Common myeloid progenitor, CD34-positive (primary cell): ENCODE measurements at regions not wholly inside any gene's neighbourhood (a gene's known extent, or its start where the extent isn't known, plus 50 kb on each side); places are given as distances from the start of the nearest gene placed in this dataset.

Experiments used
- CTCF ChIA-PET: fragments of 350-600 bp; sonication (Branson Sonifier 250); formaldehyde crosslinking; loops from one replicate; lab custom pipeline; 2021; ENCODE audit warnings: antibody characterized with exemption; lab: Charles Lee
- POLR2A ChIA-PET: fragments of 350-600 bp; sonication (Branson Sonifier 250); formaldehyde crosslinking; loops from one replicate; lab custom pipeline; 2021; ENCODE audit warnings: antibody characterized with exemption; lab: Charles Lee
- DNase-seq, 3 donors: peaks; one replicate each; pipeline versions ENCODE4 v3.0.0 to v3.0.0-alpha.2; 2013
- H3K27ac ChIP-seq, 2 experiments: 1 replicate in 1 of 2; 2 replicates in 1 of 2; pipeline ENCODE4 v1.7.0; 2013; ENCODE audit warnings: inconsistent platforms in 2 of 2, low read length in 2 of 2, mild to moderate bottlenecking in 2 of 2, low read depth in 1 of 2, moderate library complexity in 1 of 2; ENCODE audit not compliant: severe bottlenecking in 2 of 2, insufficient read depth in 1 of 2, poor library complexity in 1 of 2
- H3K27me3 ChIP-seq, 5 experiments: replicated peaks in 2 of 5; 1 replicate in 3 of 5; 2 replicates in 2 of 5; pipeline versions ENCODE4 v1.6.1 to v1.7.0; 2013; ENCODE audit warnings: low read length in 4 of 5, mild to moderate bottlenecking in 2 of 5, moderate library complexity in 2 of 5, inconsistent platforms in 1 of 5; ENCODE audit not compliant: insufficient read depth in 5 of 5, control insufficient read depth in 4 of 5
- H3K36me3 ChIP-seq, 4 experiments: 1 replicate in 2 of 4; 2 replicates in 2 of 4; pipeline versions ENCODE4 v1.6.1 to v1.7.0; 2013; ENCODE audit warnings: low read length in 3 of 4, control low read depth in 1 of 4, mild to moderate bottlenecking in 1 of 4; ENCODE audit not compliant: control insufficient read depth in 4 of 4, insufficient read depth in 4 of 4
- H3K4me1 ChIP-seq, 4 experiments: 1 replicate in 3 of 4; 2 replicates in 1 of 4; pipeline versions ENCODE4 v1.6.1 to v1.7.1; 2013; ENCODE audit warnings: low read length in 3 of 4, mild to moderate bottlenecking in 3 of 4, control low read depth in 1 of 4, inconsistent platforms in 1 of 4, moderate library complexity in 1 of 4; ENCODE audit not compliant: control insufficient read depth in 4 of 4, insufficient read depth in 4 of 4; ENCODE audit errors: control extremely low read depth in 1 of 4
- H3K4me3 ChIP-seq, 7 experiments: 1 replicate in 4 of 7; 2 replicates in 3 of 7; pipeline versions ENCODE4 v1.5.1 to v1.7.0; 2013; ENCODE audit warnings: mild to moderate bottlenecking in 7 of 7, low read length in 6 of 7, moderate library complexity in 6 of 7, inconsistent platforms in 2 of 7, low read depth in 2 of 7, control low read depth in 1 of 7; ENCODE audit not compliant: insufficient read depth in 4 of 7, control insufficient read depth in 1 of 7; ENCODE audit errors: extremely low read depth in 1 of 7
- H3K9me3 ChIP-seq, 5 experiments: 1 replicate in 4 of 5; 2 replicates in 1 of 5; pipeline versions ENCODE4 v1.6.1 to v1.7.1; 2013; ENCODE audit warnings: low read length in 4 of 5, mild to moderate bottlenecking in 2 of 5, inconsistent platforms in 1 of 5, low read depth in 1 of 5, moderate library complexity in 1 of 5; ENCODE audit not compliant: control insufficient read depth in 4 of 5, insufficient read depth in 2 of 5; ENCODE audit errors: control extremely low read depth in 1 of 5
- WGBS: methylation state at CpG from one replicate; pipeline ENCODE4 v1.1.5; 2013; ENCODE audit not compliant: insufficient coverage; 5-methylcytosine and 5-hydroxymethylcytosine counted together

DNA sequence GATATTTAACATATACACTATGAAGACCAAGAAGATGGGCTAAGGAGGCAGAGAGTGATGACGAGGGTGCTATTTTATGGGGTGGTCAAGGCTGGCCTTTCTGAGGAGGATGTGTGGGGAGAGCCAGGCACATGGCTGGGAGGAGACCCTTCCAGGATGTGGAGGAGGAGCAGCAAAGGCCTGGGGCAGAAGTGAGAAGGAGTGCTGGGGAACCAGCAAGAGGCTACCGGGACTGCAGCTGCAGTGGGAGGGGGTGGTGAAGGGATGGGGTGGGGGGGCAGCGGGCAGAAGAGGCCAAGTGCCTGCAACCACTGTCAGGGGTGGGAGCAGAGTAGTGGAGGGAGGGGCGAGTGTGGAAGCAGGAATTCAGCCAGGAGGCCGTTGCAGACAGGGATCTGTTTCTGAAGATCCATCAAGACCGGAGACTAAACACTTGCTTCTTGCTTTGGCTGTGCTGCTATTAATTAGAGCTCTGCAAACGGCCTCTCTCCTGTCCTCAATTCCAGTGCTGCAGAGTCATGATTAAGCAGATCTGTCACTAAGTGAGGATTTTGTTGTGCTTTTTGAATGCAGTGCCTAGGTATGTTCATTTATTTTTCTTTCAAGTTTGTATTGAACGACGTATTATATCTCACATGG, 89.9 kb downstream of the IER5 start:
- no peak for DNase-seq
- CTCF ChIA-PET: interaction anchor here (1.1 kb wide), 1 partner anchor 12 kb away, joined by 4 read pairs; no protein-coding TSS in a partner anchor
- POLR2A ChIA-PET: no interaction called here

DNA sequence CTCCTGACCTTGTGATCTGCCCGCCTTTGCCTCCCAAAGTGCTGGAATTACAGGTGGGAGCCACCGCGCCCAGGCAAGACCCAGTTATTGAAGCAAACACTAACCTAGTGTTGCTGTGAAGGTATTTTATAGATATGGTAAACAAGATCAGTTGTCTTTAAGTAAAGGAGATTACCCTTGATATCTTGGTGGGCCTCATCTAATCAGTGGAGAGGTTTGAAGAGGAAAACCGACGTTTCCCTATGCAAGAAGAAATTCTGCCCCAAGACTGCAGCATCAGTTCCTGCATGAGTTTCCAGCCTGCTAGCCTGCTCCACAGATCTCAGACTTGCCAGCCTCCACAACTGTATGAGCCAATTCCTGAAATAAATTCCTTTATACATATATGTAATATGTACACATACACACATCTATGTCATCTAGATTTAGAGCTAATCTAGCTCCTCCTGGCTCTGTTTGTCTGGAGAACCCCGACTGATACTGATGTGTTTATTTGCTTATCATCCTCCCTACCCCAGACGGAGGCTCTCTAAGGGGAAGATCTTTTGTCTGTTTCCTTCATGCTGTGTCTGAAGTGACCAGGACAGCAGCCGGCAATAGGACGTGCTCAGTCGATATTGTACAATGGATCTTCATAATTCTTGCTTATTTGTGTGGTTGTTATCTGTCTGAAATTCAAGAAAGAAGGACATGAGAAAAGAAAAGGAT, 90.9 kb downstream of the IER5 start:
- H3K9me3 ChIP-seq: no peaks in the 10 kb centered on the region
- no peak for DNase-seq
- POLR2A ChIA-PET: no interaction called here
- H3K27ac ChIP-seq: no peak overlapping the region
- H3K27me3 ChIP-seq: peaks cover 0 to 11% (median 7%) of the 10 kb centered on the region in 5 experiments
- H3K4me3 ChIP-seq: no peak overlapping the region
- no peaks in the 10 kb centered on the region for H3K36me3 ChIP-seq
- 78% methylated on average over 5 of the region's 10 CpGs for WGBS
- CTCF ChIA-PET: interaction anchor here (1.1 to 1.3 kb wide), 2 partner anchors 11 to 142 kb away, joined by 3 to 4 read pairs; no protein-coding TSS in a partner anchor
- H3K4me1 ChIP-seq: peaks cover 0 to 5% (median 1%) of the 10 kb centered on the region in 4 experiments

More for the DNA sequence above, 89.9 kb downstream of the IER5 start:
- Histone ChIP-seq H3K9me3 (peaks cover 0 to 6% (median under 1%) of the 10 kb centered on the region in 5 experiments), H3K4me3 (no peak overlapping the region), H3K27me3 (peaks cover 0 to 11% (median 7%) of the 10 kb centered on the region in 5 experiments), H3K36me3 (no peaks in the 10 kb centered on the region), H3K4me1 (peaks cover 0 to 5% (median 1%) of the 10 kb centered on the region in 4 experiments), H3K27ac (no peak overlapping the region)
- WGBS: 84% methylated on average over 6 of the region's 9 CpGs

DNA sequence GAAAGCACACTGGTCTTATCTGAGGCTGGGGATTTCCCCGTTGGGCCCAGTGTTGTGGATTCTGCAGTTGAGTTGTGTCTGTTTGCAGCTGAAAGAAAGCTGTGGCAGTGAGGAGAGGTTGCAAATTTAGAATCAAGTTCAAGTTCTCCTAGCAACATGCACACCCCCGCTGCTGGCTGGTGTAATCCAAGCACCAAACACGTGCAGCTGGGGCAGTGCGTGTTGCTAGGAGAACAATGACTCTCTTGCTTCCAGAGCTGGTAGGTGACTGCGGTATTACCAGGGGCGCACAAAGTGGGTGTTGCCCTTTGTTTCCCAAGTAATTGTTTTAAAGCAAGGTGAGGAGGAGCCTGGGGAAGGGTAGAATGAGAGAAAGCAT, 91.5 kb downstream of the IER5 start:
- ChIA-PET POLR2A (no interaction called here), CTCF (interaction anchor here (1.3 kb wide), 1 partner anchor 143 kb away, joined by 3 read pairs; no protein-coding TSS in a partner anchor)
- no peaks in the 10 kb centered on the region for H3K36me3 ChIP-seq
- DNase-seq: peak; percentile 11 to 76 (median 60)
- no peak overlapping the region for H3K4me3 ChIP-seq
- H3K27ac ChIP-seq: no peak overlapping the region
- no peaks in the 10 kb centered on the region for H3K9me3 ChIP-seq
- 33% methylated on average over 6 of the region's 6 CpGs for WGBS
- peaks cover 0 to 5% (median 1%) of the 10 kb centered on the region in 4 experiments for H3K4me1 ChIP-seq
- peaks cover 0 to 11% (median 7%) of the 10 kb centered on the region in 5 experiments for H3K27me3 ChIP-seq

- CTCF ChIA-PET: interaction anchor here (1.3 kb wide), 1 partner anchor 143 kb away, joined by 3 read pairs; no protein-coding TSS in a partner anchor
- no peaks in the 10 kb centered on the region for H3K36me3 ChIP-seq
- peaks cover 0 to 11% (median 8%) of the 10 kb centered on the region in 5 experiments for H3K27me3 ChIP-seq
- 87% methylated on average over 6 of the region's 11 CpGs for WGBS
- no peak for DNase-seq
- no peak overlapping the region for H3K27ac ChIP-seq
- POLR2A ChIA-PET: no interaction called here
- peaks cover 0 to 5% (median 1%) of the 10 kb centered on the region in 4 experiments for H3K4me1 ChIP-seq
- no peak overlapping the region for H3K4me3 ChIP-seq
- no peaks in the 10 kb centered on the region for H3K9me3 ChIP-seq
Observed at GRCh38 chr1:181180407-181181031, 92.0 kb downstream of the IER5 start.

- H3K4me1 ChIP-seq: peaks cover 0 to 5% (median 1%) of the 10 kb centered on the region in 4 experiments
- peaks cover 0 to 11% (median 8%) of the 10 kb centered on the region in 5 experiments for H3K27me3 ChIP-seq
- H3K36me3 ChIP-seq: no peaks in the 10 kb centered on the region
- ChIA-PET POLR2A (no interaction called here), CTCF (no interaction called here)
- no peak for DNase-seq
- no peak overlapping the region for H3K4me3 ChIP-seq
- no peaks in the 10 kb centered on the region for H3K9me3 ChIP-seq
- 91% methylated on average over 9 of the region's 11 CpGs for WGBS
- H3K27ac ChIP-seq: no peak overlapping the region
Observed at GRCh38 chr1:181181792-181182585, 93.5 kb downstream of the IER5 start.

- POLR2A ChIA-PET: no interaction called here
- Histone ChIP-seq H3K4me1 (peaks cover 0 to 7% (median 2%) of the 10 kb centered on the region in 4 experiments), H3K27me3 (peaks cover 0 to 17% (median 7%) of the 10 kb centered on the region in 5 experiments), H3K9me3 (no peaks in the 10 kb centered on the region), H3K4me3 (no peak overlapping the region), H3K27ac (no peak overlapping the region), H3K36me3 (no peaks in the 10 kb centered on the region)
- CTCF ChIA-PET: interaction anchor here (1.0 kb wide), 1 partner anchor 16 kb away, joined by 3 read pairs; no protein-coding TSS in a partner anchor
- no peak for DNase-seq
- 98% methylated on average over 5 of the region's 5 CpGs for WGBS
Observed at GRCh38 chr1:181184621-181185020, 96.1 kb downstream of the IER5 start.
